ENCODE measurements at regions not wholly inside any gene's neighbourhood (a gene's known extent, or its start where the extent isn't known, plus 50 kb on each side); places are given as distances from the start of the nearest gene placed in this dataset.

DNA sequence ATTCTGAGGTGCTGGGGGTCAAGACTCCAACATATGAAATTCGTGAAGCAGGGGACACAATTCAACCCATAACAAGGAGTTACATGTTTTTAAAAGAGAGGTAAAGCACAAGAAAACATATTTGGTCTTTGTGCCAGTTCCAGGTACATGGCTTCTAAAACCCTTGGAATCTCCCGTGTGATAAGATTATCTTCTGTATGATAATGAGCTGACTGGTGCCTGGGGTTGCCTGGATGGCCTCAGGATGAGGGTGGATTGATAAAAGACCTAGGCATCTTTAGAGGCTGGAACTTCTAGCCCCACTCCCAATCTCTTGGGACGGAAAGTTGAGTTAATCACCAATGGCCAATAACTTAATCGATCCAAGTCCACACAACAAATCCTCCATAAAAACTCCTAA lies 87.0 kb downstream of the FAM217A start:
- TF ChIP-seq, protein P1, sequence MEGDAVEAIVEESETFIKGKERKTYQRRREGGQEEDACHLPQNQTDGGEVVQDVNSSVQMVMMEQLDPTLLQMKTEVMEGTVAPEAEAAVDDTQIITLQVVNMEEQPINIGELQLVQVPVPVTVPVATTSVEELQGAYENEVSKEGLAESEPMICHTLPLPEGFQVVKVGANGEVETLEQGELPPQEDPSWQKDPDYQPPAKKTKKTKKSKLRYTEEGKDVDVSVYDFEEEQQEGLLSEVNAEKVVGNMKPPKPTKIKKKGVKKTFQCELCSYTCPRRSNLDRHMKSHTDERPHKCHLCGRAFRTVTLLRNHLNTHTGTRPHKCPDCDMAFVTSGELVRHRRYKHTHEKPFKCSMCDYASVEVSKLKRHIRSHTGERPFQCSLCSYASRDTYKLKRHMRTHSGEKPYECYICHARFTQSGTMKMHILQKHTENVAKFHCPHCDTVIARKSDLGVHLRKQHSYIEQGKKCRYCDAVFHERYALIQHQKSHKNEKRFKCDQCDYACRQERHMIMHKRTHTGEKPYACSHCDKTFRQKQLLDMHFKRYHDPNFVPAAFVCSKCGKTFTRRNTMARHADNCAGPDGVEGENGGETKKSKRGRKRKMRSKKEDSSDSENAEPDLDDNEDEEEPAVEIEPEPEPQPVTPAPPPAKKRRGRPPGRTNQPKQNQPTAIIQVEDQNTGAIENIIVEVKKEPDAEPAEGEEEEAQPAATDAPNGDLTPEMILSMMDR (IDR thresholded peaks at IDR 0.05) = no peak
- TF ChIP-seq POLR2A (IDR thresholded peaks at IDR 0.05) = no peak

Data from adrenal gland (tissue), 5 donors.